ENCODE measurements at regions not wholly inside any gene's neighbourhood (a gene's known extent, or its start where the extent isn't known, plus 50 kb on each side); places are given as distances from the start of the nearest gene placed in this dataset.

DNA sequence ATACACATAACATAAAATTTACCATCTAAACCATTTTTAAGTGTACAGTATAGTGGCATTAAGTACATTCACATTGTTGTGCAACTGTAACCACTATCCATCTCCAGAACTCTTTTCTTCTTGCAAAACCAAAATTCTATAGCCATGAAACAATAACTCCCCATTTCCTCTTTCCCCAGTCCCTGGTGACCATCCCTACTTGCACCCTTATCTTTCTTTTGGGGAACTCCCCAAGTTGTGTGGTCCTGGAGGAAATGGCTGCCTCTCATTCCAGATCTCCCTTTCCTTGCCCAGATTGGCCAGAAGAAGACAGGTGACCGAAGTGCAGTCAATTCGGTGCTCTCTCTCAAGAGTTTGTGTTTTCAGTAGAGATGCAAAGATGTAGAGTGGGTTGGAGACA, 389.6 kb upstream of the C1orf87 start:
- Histone ChIP-seq H3T11ph (ENCODE audit: low read length) (no peak overlapping the region), H3K18ac (ENCODE audit: insufficient read length, low read depth, low read length) (no peak overlapping the region), H4K91ac (ENCODE audit: insufficient read length, low read depth, low read length) (no peak overlapping the region), H3K23ac (ENCODE audit: insufficient read length, low read depth, low read length) (no peak overlapping the region), H4K20me1 (ENCODE audit: control insufficient read depth, insufficient read depth, insufficient read length) (no peaks in the 10 kb centered on the region), H3K9me3 (ENCODE audit: control insufficient read depth, low read depth, low read length) (no peaks in the 10 kb centered on the region), H2AK5ac (ENCODE audit: insufficient read length, low read length) (no peak overlapping the region), H3K14ac (ENCODE audit: insufficient read depth, low read length) (no peak overlapping the region), H2BK120ac (ENCODE audit: low read depth, low read length, poor library complexity, severe bottlenecking) (no peak overlapping the region), H3K27me3 (ENCODE audit: insufficient read depth, low read length) (no peaks in the 10 kb centered on the region), H2AFZ (ENCODE audit: low read length) (no peak overlapping the region), H3K27ac (ENCODE audit: insufficient read length, low read depth, low read length) (no peak overlapping the region), H2BK15ac (ENCODE audit: low read depth, low read length) (no peak overlapping the region), H4K8ac (replicated peaks; ENCODE audit: insufficient read length, low read depth, low read length) (no peak overlapping the region), H3K56ac (ENCODE audit: insufficient read length, low read depth, low read length) (no peak overlapping the region), H3K4me1 (ENCODE audit: insufficient read depth, low read length) (no peaks in the 10 kb centered on the region; the same call in 1 of the 2 replicates), H3K23me2 (ENCODE audit: insufficient read length, low read depth, low read length, poor library complexity, severe bottlenecking) (no peaks in the 10 kb centered on the region), H3K4ac (ENCODE audit: low read depth, low read length) (no peak overlapping the region), H4K5ac (ENCODE audit: insufficient read length, low read depth, low read length) (no peak overlapping the region), H2BK12ac (ENCODE audit: insufficient read length, low read depth, low read length) (no peak overlapping the region), H2BK5ac (ENCODE audit: insufficient read length, low read length) (no peak overlapping the region), H3K79me1 (ENCODE audit: insufficient read depth, low read depth, low read length, poor library complexity, severe bottlenecking) (no peaks in the 10 kb centered on the region), H3K4me2 (ENCODE audit: insufficient read depth, insufficient read length, low read length) (no peak overlapping the region), H3K79me2 (ENCODE audit: insufficient read depth, low read length) (no peaks in the 10 kb centered on the region), H3K9ac (ENCODE audit: extremely low read depth, insufficient read length, low read length) (no peak overlapping the region), H2BK20ac (ENCODE audit: low read depth, low read length, poor library complexity, severe bottlenecking) (no peak overlapping the region)
- DNase-seq: no peak
- H3K4me3 Mint-ChIP-seq: no peak overlapping the region
- H3K9me3 Mint-ChIP-seq: peaks cover 3 to 4% of the 10 kb centered on the region in 2 experiments; a peak in 3 of 5 replicates
- TF ChIP-seq, protein P1, sequence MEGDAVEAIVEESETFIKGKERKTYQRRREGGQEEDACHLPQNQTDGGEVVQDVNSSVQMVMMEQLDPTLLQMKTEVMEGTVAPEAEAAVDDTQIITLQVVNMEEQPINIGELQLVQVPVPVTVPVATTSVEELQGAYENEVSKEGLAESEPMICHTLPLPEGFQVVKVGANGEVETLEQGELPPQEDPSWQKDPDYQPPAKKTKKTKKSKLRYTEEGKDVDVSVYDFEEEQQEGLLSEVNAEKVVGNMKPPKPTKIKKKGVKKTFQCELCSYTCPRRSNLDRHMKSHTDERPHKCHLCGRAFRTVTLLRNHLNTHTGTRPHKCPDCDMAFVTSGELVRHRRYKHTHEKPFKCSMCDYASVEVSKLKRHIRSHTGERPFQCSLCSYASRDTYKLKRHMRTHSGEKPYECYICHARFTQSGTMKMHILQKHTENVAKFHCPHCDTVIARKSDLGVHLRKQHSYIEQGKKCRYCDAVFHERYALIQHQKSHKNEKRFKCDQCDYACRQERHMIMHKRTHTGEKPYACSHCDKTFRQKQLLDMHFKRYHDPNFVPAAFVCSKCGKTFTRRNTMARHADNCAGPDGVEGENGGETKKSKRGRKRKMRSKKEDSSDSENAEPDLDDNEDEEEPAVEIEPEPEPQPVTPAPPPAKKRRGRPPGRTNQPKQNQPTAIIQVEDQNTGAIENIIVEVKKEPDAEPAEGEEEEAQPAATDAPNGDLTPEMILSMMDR (conservative IDR thresholded peaks at IDR 0.05): no peak
- no peaks in the 10 kb centered on the region for H3K36me3 Mint-ChIP-seq (ENCODE audit: insufficient read depth in 1 of 3, low read depth in 3 of 3)
- no CpG with 5 or more reads among the region's 2 CpGs for whole genome bisulfite sequencing (ENCODE audit: extremely low coverage, insufficient read length, low lambda C conversion rate)
- peaks cover 7 to 8% of the 10 kb centered on the region in 2 experiments; a peak in 2 of 4 replicates for H3K4me1 Mint-ChIP-seq
- no peaks in the 10 kb centered on the region for H3K27me3 Mint-ChIP-seq (ENCODE audit: low read depth)
- no peak overlapping the region for H3K27ac Mint-ChIP-seq
